Caki2 (cell line): ENCODE measurements at regions not wholly inside any gene's neighbourhood (a gene's known extent, or its start where the extent isn't known, plus 50 kb on each side); places are given as distances from the start of the nearest gene placed in this dataset.
"Not testable (repeated sequence)": the region's sequence is repeated elsewhere in the genome, so short reads cannot be mapped to it uniquely, and the experiment has no call there.

Source experiments
- DNase-seq: peaks from one replicate; pipeline ENCODE4 v3.0.0-alpha.2; 2015; ENCODE audit warnings: low read depth
- in situ Hi-C: cut with HindIII; loops from 2 replicates; pipeline ENCODE4 v1.10.0; 2016; ENCODE audit warnings: low sequenced_read_pairs, low pct_unique_long_range_greater_than_20kb, mixed read lengths

DNA sequence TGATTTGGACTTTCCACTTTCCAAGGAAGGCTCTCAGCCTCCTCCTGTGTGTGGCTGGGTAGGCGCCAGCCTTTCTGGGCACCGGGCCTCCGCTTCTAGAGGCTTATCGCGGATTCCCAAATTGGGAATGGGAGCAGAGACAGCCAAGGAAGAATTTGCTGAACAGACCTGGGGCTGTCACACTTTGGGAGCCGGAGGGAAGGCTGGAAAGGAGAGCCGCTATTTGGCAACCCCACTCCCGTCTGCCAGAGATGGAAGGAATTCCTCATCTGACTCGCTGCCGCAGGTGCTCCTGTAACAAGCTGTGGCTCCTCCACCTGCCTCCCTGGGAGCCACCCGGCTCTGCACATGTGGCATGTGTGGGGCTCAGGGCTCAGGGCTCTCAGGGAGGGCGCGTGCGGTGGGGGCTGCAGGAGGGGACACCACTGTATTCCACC lies 50.8 kb upstream of the ECHDC3 start:
- in situ Hi-C loops: no loop called here
- no peak for DNase-seq

GRCh38 chr10:11689945-11690736 lies 52.0 kb upstream of the ECHDC3 start:
- in situ Hi-C loops: no loop called here
- DNase-seq: no peak

- in situ Hi-C loops, DNase-seq: not testable (repeated sequence)
These were observed 53.8 kb upstream of the ECHDC3 start for GRCh38 chr10:11688448-11688795.

DNA sequence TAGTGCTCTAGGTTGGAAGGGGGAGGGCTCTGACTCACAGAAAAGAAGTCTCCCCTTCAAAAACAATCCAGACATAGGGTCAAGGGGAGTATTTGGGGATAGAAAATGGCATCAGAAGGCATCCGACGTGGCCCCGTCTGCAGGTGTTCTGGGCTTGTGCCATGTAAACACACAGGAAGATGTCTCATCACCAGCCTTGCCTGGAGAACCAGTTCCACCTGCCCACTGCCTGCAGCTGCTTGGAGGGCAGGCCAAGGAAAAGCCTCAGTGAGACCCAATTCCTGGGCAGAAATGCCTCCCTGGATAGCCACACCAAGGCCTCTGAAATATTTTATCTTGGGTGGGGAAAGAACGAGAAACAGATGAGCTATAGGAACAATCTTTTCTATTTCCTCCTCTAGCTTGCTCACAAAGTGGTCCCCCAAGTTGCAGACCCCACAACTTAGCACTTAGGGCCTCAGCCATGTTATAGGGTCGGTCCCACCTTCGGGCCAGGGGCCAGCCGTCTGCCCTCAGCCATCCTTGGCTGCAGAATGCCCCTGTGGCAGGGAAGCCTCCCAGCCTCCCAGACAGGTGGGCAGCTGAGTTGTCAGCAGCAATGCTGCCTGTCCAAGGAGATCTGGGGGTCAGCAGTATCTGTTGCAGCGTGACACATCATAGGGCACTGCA lies 54.3 kb upstream of the ECHDC3 start:
- DNase-seq: no peak
- in situ Hi-C loops: no loop called here

DNA sequence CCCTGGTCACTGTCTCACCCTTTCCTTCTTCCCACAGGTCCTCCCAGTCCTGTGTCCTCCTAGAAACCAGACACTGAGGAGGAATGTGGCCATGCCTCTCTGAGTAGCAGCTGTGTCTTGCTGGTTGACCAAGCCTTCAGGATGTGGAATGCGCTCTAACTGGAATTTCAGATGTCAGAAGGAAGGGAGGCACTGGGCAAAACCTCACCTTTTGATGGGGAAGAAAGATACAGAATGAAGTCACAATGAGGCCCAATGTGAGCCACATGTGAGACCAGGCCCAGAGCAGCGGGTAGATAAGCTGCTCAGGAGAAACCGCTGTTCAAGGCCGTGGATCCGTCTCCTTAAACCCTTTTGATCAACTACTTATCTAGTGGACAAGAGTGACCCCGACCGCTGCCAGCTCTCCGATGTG lies 54.8 kb upstream of the ECHDC3 start:
- DNase-seq: peak; percentile 34
- in situ Hi-C loops: no loop called here

GRCh38 chr10:11685787-11686218 lies 56.4 kb upstream of the ECHDC3 start:
- in situ Hi-C loops: no loop called here
- DNase-seq: peak; percentile 90

- in situ Hi-C loops: no loop called here
- peak; percentile 86 for DNase-seq
These were observed 57.2 kb upstream of the ECHDC3 start for GRCh38 chr10:11684717-11685645.

GRCh38 chr10:11684341-11684716 lies 57.9 kb upstream of the ECHDC3 start:
- not testable (repeated sequence) for DNase-seq

DNA sequence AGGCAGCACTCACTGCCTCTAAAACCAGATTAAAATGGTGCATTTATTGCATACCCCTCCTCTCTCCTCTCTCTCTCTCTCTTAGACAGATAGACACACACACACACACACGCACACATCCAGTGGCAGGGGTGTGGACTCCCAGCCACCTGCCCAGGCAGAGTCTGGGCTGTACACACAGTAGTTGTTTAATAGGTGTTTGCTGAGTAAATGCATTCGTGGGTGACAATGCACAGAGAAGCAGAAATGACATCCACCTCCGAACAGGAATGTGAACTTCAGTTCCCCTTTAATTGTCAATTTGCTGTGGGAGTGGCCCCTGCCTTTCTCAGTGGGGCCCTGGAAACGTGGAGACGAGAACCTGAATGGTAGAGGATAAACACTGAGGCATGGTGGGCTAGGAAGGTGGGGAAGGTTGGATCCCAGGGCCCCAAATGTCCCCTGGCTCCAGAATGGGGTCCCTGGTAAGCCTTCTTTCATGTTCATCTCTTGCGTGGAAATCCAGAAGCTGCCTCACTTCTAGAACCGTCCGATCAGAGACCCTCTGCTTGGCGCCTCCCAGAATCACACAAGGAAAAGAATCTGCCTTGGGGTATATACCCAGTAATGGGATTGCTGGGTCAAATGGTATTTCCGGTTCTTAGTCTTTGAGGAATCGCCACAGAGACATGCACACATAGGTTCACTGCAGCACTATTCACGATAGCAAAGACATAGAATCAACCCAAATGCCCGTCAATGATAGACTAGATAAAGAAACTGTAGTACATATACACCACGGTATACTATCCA lies 58.5 kb upstream of the ECHDC3 start:
- DNase-seq: no peak
- in situ Hi-C loops: no loop called here

More at GRCh38 chr10:11684341-11684716, 57.9 kb upstream of the ECHDC3 start:
- in situ Hi-C loops: not testable (repeated sequence)

DNA sequence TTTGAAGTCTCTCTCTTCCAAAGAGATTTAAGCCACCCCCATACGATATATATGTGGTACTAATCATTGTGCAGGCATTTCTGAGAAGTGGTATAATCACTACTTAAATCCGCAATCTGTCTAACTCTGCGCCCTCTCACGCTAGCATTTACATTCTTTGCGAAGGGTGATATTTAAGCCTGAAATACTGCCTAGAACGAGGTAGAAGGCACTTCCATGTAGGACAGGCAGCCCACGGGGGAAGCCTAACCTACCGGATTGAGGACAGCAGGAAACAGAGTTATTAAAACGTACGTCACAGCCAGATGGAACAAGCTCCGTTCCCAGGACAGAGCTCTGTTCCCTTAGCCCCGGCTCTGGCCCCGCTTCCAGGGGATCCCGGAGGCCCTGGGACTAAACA lies 59.3 kb upstream of the ECHDC3 start:
- DNase-seq: no peak
- in situ Hi-C loops: no loop called here

- DNase-seq: no peak
- in situ Hi-C loops: no loop called here
These were observed 59.9 kb upstream of the ECHDC3 start for GRCh38 chr10:11682267-11682683.

DNA sequence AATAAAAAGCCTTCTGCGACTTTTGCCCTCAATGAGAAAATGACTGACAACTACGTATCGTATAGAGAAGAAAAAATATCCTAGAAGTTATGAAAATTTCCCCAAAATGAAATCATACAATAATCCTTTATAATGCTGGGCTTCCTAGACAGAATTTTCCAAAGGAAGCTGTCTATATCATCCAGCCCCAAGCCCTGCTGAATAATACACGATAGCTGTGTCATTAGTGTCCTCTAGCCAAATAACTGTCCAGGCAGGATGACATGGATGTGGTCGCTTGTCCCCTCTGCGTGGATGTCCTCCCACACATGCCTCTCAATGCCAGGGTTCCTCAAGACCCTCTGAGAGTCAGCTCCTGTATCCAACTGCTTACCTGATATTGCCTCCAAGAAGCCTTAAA lies 61.7 kb upstream of the ECHDC3 start:
- DNase-seq: no peak
- in situ Hi-C loops: no loop called here

DNA sequence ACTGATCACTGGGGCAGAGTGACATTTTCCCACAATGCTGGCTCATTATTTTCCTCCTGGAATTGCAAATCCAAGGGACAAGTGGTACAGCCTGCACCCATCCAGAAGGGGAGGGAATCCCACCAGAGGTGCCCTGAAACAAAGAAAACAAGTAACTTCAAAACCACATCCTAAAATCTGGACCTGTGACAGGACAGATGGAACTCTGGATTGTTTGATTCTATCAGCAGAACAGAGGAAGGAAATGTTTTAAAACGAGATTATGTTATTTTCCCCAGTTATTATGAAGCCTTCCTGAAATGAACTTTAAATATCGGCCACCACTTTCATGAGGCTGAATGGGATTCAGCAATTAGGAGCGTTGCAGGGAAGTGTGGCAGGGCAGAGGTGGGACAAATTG lies 62.2 kb upstream of the ECHDC3 start:
- in situ Hi-C loops: no loop called here
- no peak for DNase-seq

DNA sequence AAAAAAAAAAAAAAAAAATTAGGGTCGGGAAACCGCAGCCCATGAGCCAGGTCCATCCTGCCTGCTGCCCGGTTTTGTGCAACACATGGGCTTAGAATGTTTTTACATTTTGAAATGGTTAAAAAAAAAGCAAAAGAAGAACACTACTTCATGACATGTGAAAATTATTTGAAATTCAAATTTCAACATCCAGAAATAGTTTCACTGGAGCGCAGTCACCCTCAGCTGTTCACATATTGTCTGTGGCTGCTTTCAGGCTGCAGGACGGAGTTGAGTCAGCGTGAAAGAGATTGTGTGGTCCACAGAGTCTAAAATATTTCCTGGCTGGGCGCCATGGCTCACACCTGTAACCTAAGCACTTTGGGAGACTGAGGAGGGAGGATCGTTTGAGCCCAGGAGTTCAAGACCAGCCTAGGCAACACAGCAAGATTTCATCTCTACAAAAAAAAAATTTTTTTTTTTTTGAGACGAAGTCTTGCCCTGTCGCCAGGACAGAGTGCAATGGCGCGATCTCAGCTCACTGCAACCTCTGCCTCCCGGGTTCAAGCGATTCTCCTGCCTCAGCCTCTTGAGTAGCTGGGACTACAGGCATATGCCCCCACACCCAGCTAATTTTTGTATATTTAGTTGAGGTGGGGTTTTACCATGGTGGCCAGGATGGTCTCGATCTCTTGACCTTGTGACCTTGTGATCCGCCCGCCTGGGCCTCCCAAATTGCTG lies 63.9 kb upstream of the ECHDC3 start:
- in situ Hi-C loops: no loop called here
- DNase-seq: no peak

DNA sequence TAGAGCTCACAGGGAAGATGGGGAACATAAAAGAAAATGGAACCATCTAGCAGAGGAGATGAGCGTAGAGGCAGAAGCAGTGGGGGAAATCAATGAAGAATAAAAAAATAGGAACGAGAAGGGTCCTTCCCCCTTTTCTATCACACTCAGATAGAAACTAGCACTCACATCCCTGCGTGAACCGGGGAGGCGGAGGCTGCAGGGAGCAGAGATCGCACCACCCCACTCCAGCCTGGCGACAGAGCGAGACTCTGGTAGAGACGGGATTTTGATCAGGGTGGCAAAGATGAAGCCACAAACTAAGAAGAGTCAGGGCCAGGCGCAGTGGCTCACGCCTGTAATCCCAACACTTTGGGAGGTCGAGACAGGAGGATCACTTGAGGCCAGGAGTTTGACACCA lies 64.7 kb upstream of the ECHDC3 start:
- no peak for DNase-seq
- in situ Hi-C loops: no loop called here

DNA sequence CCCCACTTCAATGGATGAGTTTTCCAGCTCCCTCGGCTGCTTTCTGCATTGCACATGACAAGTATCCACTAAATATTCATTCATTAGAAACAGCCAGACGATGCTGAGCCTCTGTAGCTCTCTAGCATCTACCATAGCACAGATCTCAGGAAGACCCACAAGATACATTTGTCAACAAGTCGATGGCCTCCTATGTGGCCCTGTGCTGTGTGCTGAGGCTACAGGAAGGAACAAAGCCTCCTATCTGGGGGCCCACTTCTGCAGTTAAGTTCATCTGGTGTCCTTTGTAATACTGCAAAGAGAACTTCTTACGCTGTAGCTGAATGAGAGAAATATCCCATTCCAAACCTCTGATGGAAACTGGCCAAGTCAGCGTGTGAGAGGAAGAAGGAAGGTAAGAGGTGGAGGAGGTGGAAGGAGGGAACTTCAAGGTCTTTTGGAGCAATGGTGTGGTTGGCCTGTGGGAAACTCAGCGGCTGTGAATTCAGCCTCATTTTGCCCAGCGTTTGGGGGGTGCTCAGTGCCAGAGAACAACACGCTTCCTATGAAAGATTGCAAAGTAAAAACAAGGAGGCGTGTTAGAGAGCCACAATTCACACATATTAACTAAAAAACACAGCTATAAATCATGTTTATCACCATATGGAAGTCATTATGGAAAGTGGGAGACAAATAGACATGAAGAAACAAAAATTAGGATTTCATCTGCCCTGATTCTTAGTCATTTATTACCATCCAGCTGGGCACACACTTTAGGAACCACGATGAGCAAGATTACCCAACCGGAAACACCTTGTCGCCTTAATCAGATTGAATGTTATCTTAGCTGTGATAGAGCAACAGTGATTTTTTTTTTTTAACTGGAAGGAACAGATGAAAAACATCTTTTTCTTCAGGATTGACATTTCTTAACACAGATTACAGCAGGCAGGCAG lies 62.2 kb upstream of the USP6NL start:
- in situ Hi-C loops: no loop called here
- peak; percentile 15 for DNase-seq

GRCh38 chr10:11672836-11673235 lies 61.4 kb upstream of the USP6NL start:
- no peak for DNase-seq
- in situ Hi-C loops: no loop called here
